Keratinocyte (primary cell): ENCODE measurements at regions not wholly inside any gene's neighbourhood (a gene's known extent, or its start where the extent isn't known, plus 50 kb on each side); places are given as distances from the start of the nearest gene placed in this dataset.

Experiments used
- EZH2 ChIP-seq: IDR thresholded peaks from one replicate; pipeline ENCODE4 v1.6.1; 2012; ENCODE audit warnings: inconsistent platforms, mild to moderate bottlenecking, low read length, moderate library complexity
- TF ChIP-seq, protein P1 (sequence below), 3 experiments: IDR thresholded peaks in 1 of 3; conservative IDR thresholded peaks in 1 of 3; optimal IDR thresholded peaks in 1 of 3; 2 replicates in 2 of 3; 3 replicates in 1 of 3; pipeline versions ENCODE3 to v1.5.1; 2011; ENCODE audit warnings: low read length in 3 of 3, mild to moderate bottlenecking in 3 of 3, moderate library complexity in 2 of 3, control low read depth in 1 of 3, inconsistent platforms in 1 of 3; ENCODE audit not compliant: insufficient read depth in 2 of 3; ENCODE audit errors: extremely low read depth in 1 of 3

DNA sequence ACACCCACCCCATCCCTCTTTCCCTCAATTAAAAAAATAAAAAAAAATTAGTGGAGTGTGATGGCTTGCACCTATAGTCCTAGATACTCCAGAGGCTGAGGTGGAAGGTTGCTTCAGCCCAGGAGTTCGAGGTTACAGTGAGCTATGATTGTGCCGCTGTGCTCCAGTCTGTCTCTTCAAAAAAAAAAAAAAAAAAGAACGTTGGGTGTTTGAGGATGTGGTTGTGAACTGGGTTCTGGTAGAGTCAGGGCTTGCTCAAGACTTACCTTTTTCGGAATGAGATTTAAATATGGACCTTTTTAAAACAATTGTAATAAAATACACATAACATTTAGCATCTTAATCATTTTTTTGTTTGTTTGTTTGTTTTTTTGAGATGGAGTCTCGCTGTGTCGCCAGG, 211.9 kb downstream of the OR2B2 start:
- TF ChIP-seq, protein P1, sequence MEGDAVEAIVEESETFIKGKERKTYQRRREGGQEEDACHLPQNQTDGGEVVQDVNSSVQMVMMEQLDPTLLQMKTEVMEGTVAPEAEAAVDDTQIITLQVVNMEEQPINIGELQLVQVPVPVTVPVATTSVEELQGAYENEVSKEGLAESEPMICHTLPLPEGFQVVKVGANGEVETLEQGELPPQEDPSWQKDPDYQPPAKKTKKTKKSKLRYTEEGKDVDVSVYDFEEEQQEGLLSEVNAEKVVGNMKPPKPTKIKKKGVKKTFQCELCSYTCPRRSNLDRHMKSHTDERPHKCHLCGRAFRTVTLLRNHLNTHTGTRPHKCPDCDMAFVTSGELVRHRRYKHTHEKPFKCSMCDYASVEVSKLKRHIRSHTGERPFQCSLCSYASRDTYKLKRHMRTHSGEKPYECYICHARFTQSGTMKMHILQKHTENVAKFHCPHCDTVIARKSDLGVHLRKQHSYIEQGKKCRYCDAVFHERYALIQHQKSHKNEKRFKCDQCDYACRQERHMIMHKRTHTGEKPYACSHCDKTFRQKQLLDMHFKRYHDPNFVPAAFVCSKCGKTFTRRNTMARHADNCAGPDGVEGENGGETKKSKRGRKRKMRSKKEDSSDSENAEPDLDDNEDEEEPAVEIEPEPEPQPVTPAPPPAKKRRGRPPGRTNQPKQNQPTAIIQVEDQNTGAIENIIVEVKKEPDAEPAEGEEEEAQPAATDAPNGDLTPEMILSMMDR (optimal IDR thresholded peaks at IDR 0.05 in 1 of 3, IDR thresholded peaks at IDR 0.05 in 1 of 3, conservative IDR thresholded peaks at IDR 0.05 in 1 of 3; ENCODE audit: extremely low read depth in 1 of 3, insufficient read depth in 2 of 3, low read length in 3 of 3), result no peak
- TF ChIP-seq EZH2, result no peak
